ENCODE measurements at regions not wholly inside any gene's neighbourhood (a gene's known extent, or its start where the extent isn't known, plus 50 kb on each side); places are given as distances from the start of the nearest gene placed in this dataset.

DNA sequence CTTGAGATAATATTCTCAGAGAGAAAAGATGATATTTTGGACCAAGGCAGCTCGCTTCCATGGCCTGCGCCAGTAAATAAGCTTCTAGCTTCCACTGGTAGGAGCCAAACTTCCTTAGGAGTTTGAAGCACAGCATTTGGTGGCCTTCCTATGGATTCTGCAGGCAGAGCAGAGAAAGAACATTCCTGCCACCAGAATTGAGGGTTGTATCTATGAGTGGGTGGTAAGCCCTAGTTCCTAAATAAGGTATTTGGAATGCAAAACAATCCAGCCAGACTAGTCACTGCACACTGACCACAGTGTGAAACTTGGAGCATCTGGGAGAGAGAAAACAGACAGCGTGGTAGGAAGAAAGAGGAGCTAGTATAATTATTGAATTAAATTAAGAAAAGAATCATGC, 54.1 kb upstream of the BCAR3 start:
- DNase-seq (ENCODE audit: low read depth), result peak; percentile 86
- TF ChIP-seq, protein P1, sequence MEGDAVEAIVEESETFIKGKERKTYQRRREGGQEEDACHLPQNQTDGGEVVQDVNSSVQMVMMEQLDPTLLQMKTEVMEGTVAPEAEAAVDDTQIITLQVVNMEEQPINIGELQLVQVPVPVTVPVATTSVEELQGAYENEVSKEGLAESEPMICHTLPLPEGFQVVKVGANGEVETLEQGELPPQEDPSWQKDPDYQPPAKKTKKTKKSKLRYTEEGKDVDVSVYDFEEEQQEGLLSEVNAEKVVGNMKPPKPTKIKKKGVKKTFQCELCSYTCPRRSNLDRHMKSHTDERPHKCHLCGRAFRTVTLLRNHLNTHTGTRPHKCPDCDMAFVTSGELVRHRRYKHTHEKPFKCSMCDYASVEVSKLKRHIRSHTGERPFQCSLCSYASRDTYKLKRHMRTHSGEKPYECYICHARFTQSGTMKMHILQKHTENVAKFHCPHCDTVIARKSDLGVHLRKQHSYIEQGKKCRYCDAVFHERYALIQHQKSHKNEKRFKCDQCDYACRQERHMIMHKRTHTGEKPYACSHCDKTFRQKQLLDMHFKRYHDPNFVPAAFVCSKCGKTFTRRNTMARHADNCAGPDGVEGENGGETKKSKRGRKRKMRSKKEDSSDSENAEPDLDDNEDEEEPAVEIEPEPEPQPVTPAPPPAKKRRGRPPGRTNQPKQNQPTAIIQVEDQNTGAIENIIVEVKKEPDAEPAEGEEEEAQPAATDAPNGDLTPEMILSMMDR (conservative IDR thresholded peaks at IDR 0.05; ENCODE audit: low read depth, low read length), result peak; percentile 47
- no peak overlapping the region for H3K4me3 ChIP-seq (ENCODE audit: low read depth, low read length)

DNA sequence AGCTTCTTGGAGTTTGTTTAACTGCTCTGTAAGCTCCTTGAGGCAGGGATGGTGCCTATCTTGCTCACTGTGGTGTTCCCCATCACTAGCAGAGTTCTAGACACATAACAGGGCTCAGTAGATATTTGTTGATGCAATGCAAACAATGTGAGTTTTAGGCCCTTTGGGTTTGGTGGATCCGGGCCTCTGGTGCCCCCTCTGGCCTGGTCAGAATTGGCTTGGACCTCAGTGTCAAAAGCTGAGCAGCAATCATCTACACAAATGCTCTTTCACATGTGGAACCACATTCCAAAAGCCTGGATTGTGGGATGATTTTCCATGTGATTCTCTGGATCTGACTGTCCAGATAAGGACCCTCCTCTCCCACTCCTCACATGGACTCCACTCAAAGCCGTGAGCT, 53.4 kb upstream of the BCAR3 start:
- TF ChIP-seq, protein P1 (conservative IDR thresholded peaks at IDR 0.05; ENCODE audit: low read depth, low read length), result peak; percentile 58
- H3K4me3 ChIP-seq (ENCODE audit: low read depth, low read length), result no peak overlapping the region
- no peak for DNase-seq (ENCODE audit: low read depth)

DNA sequence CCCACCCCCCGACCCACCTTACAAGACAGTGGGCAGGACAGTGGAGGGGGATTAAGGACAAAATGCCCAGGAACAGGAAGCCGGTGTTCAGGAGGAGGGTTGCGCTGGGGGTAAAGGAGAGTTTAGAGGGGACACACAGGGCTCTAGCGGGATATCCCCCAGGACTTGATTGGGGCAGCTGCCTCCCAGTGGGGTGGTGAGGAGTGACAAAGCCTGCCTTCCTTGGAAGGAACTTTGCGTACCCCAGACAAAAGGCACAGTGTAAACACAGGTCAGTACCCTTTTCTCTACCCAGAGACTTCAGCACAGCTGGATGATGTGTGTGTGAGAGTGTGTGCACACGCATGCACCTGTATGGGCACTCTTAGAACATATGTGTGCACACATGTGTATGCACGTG, 51.7 kb upstream of the BCAR3 start:
- TF ChIP-seq, protein P1 (conservative IDR thresholded peaks at IDR 0.05; ENCODE audit: low read depth, low read length), result no peak
- H3K4me3 ChIP-seq (ENCODE audit: low read depth, low read length), result no peak overlapping the region
- DNase-seq (ENCODE audit: low read depth), result no peak

DNA sequence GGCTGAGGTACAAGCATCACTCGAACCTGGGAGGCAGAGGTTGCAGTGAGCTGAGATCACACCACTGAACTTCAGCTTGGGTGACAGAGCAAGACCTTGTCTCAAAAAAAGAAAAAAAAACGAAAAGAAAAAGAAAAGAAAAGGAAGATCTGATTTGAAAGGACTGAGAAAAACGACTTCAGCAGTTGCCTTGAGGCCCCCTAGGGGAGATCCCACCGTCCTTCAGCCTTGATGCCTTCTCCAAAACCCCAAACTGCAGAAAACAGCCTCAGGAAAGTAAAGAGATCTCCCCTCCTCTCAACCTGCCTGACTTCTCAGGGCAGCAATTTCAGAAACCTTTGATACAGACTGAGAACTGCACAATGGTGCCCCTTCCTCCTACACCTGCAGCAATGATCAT, 50.9 kb upstream of the BCAR3 start:
- no peak for DNase-seq (ENCODE audit: low read depth)
- TF ChIP-seq, protein P1 (conservative IDR thresholded peaks at IDR 0.05; ENCODE audit: low read depth, low read length), result peak; percentile 60
- no peak overlapping the region for H3K4me3 ChIP-seq (ENCODE audit: low read depth, low read length)

Measured in choroid plexus epithelial cell (primary cell).